Keratinocyte (primary cell): ENCODE measurements at regions not wholly inside any gene's neighbourhood (a gene's known extent, or its start where the extent isn't known, plus 50 kb on each side); places are given as distances from the start of the nearest gene placed in this dataset.

Experiments
- DNase-seq: peaks from one replicate; pipeline ENCODE4 v3.0.0-alpha.2; 2011; ENCODE audit warnings: low read depth, missing footprints, low spot score
- FAIRE-seq: peaks from 2 replicates; lab custom pipeline; 2011; peaks lifted over from hg19 to GRCh38; lab: Jason Lieb, UNC
- H2AFZ ChIP-seq: 2 replicates; pipeline ENCODE4 v1.6.0; 2012; ENCODE audit warnings: low read length, control low read depth, inconsistent platforms; ENCODE audit not compliant: control insufficient read depth
- H3K27ac ChIP-seq: 2 replicates; pipeline ENCODE4 v1.5.1; 2011; ENCODE audit warnings: low read length; ENCODE audit not compliant: control insufficient read depth, insufficient read depth
- H3K27me3 ChIP-seq: 3 replicates; pipeline ENCODE4 v1.6.0; 2011; ENCODE audit warnings: low read length; ENCODE audit not compliant: control insufficient read depth, insufficient read depth; ENCODE audit errors: extremely low read depth
- H3K36me3 ChIP-seq, 2 experiments: 2 replicates in 1 of 2; 3 replicates in 1 of 2; pipeline ENCODE4 v1.5.1; 2011; ENCODE audit warnings: low read length in 2 of 2, mild to moderate bottlenecking in 1 of 2; ENCODE audit not compliant: control insufficient read depth in 2 of 2, insufficient read depth in 2 of 2; ENCODE audit errors: extremely low read depth in 1 of 2
- H3K4me1 ChIP-seq: 3 replicates; pipeline ENCODE4 v1.5.1; 2011; ENCODE audit warnings: low read length; ENCODE audit not compliant: control insufficient read depth, insufficient read depth; ENCODE audit errors: extremely low read depth
- H3K4me2 ChIP-seq: 3 replicates; pipeline ENCODE4 v1.6.0; 2011; ENCODE audit warnings: low read depth, low read length; ENCODE audit not compliant: control insufficient read depth, insufficient read depth; ENCODE audit errors: extremely low read depth
- H3K4me3 ChIP-seq, 3 experiments: fragments of 200-600 bp in 1 of 3; sonication (generic) in 1 of 3; 2 replicates in 2 of 3; 3 replicates in 1 of 3; pipeline ENCODE4 v1.5.1; 2011 to 2016; ENCODE audit warnings: low read length in 3 of 3, mild to moderate bottlenecking in 3 of 3, control low read depth in 2 of 3, inconsistent platforms in 1 of 3, low read depth in 1 of 3, mixed read lengths in 1 of 3, mixed run types in 1 of 3, moderate library complexity in 1 of 3; ENCODE audit not compliant: control insufficient read depth in 2 of 3, insufficient read depth in 2 of 3; ENCODE audit errors: extremely low read depth in 1 of 3
- H3K79me2 ChIP-seq: 2 replicates; pipeline ENCODE4 v1.6.0; 2012; ENCODE audit warnings: low read length; ENCODE audit not compliant: control insufficient read depth, insufficient read depth
- H3K9ac ChIP-seq: 3 replicates; pipeline ENCODE4 v1.6.0; 2011; ENCODE audit warnings: low read length; ENCODE audit not compliant: control insufficient read depth, insufficient read depth; ENCODE audit errors: extremely low read depth
- H3K9me1 ChIP-seq: 3 replicates; pipeline ENCODE4 v1.6.0; 2011; ENCODE audit warnings: low read length; ENCODE audit not compliant: control insufficient read depth, insufficient read depth; ENCODE audit errors: extremely low read depth
- H3K9me3 ChIP-seq: 2 replicates; pipeline ENCODE4 v1.5.1; 2012; ENCODE audit warnings: low read depth, low read length; ENCODE audit not compliant: control insufficient read depth
- H4K20me1 ChIP-seq: 3 replicates; pipeline ENCODE4 v1.6.0; 2011; ENCODE audit warnings: low read length; ENCODE audit not compliant: control insufficient read depth, insufficient read depth; ENCODE audit errors: extremely low read depth
- EZH2 ChIP-seq: IDR thresholded peaks from one replicate; pipeline ENCODE4 v1.6.1; 2012; ENCODE audit warnings: inconsistent platforms, mild to moderate bottlenecking, low read length, moderate library complexity
- dilution Hi-C: fragments of 300-500 bp; cut with MboI; formaldehyde crosslinking; loops from one replicate; pipeline ENCODE4 v1.7.0; 2020; ENCODE audit warnings: low sequenced_read_pairs; ENCODE audit not compliant: extremely low pct_ligation_motif_present
- TF ChIP-seq, protein P1 (sequence below), 3 experiments: IDR thresholded peaks in 1 of 3; conservative IDR thresholded peaks in 1 of 3; optimal IDR thresholded peaks in 1 of 3; 2 replicates in 2 of 3; 3 replicates in 1 of 3; pipeline versions ENCODE3 to v1.5.1; 2011; ENCODE audit warnings: low read length in 3 of 3, mild to moderate bottlenecking in 3 of 3, moderate library complexity in 2 of 3, control low read depth in 1 of 3, inconsistent platforms in 1 of 3; ENCODE audit not compliant: insufficient read depth in 2 of 3; ENCODE audit errors: extremely low read depth in 1 of 3

- no peaks in the 10 kb centered on the region for H3K4me1 ChIP-seq
- TF ChIP-seq, protein P1, sequence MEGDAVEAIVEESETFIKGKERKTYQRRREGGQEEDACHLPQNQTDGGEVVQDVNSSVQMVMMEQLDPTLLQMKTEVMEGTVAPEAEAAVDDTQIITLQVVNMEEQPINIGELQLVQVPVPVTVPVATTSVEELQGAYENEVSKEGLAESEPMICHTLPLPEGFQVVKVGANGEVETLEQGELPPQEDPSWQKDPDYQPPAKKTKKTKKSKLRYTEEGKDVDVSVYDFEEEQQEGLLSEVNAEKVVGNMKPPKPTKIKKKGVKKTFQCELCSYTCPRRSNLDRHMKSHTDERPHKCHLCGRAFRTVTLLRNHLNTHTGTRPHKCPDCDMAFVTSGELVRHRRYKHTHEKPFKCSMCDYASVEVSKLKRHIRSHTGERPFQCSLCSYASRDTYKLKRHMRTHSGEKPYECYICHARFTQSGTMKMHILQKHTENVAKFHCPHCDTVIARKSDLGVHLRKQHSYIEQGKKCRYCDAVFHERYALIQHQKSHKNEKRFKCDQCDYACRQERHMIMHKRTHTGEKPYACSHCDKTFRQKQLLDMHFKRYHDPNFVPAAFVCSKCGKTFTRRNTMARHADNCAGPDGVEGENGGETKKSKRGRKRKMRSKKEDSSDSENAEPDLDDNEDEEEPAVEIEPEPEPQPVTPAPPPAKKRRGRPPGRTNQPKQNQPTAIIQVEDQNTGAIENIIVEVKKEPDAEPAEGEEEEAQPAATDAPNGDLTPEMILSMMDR (optimal IDR thresholded peaks at IDR 0.05 in 1 of 3, IDR thresholded peaks at IDR 0.05 in 1 of 3, conservative IDR thresholded peaks at IDR 0.05 in 1 of 3; ENCODE audit: extremely low read depth in 1 of 3, insufficient read depth in 2 of 3, low read length in 3 of 3), result no peak
- TF ChIP-seq EZH2, result no peak
- no peak for FAIRE-seq
- no peaks in the 10 kb centered on the region for H3K79me2 ChIP-seq
- no peaks in the 10 kb centered on the region for H4K20me1 ChIP-seq
- H3K4me2 ChIP-seq, result no peak overlapping the region
- H3K4me3 ChIP-seq, result no peak overlapping the region
- no peaks in the 10 kb centered on the region for H3K27me3 ChIP-seq
- no peak overlapping the region for H3K27ac ChIP-seq
- no peaks in the 10 kb centered on the region for H3K36me3 ChIP-seq
- H3K9me3 ChIP-seq, result no peaks in the 10 kb centered on the region
- H2AFZ ChIP-seq, result no peak overlapping the region
- dilution Hi-C loops, result no loop called here
- no peak overlapping the region for H3K9ac ChIP-seq
- no peaks in the 10 kb centered on the region for H3K9me1 ChIP-seq
- DNase-seq, result no peak
Measured at GRCh38 chr1:78765489-78765888, 115.9 kb downstream of the IFI44 start.

GRCh38 chr1:78779831-78780230 lies 130.2 kb downstream of the IFI44 start:
- Histone ChIP-seq H3K4me1 (no peaks in the 10 kb centered on the region), H3K4me3 (no peak overlapping the region), H3K4me2 (no peak overlapping the region), H3K36me3 (no peaks in the 10 kb centered on the region), H3K9ac (no peak overlapping the region), H4K20me1 (no peaks in the 10 kb centered on the region), H3K9me3 (no peaks in the 10 kb centered on the region), H3K27me3 (no peaks in the 10 kb centered on the region), H2AFZ (no peak overlapping the region), H3K9me1 (no peaks in the 10 kb centered on the region), H3K27ac (no peak overlapping the region), H3K79me2 (no peaks in the 10 kb centered on the region)
- FAIRE-seq (no peak), DNase-seq (no peak)
- TF ChIP-seq, protein P1 (optimal IDR thresholded peaks at IDR 0.05 in 1 of 3, IDR thresholded peaks at IDR 0.05 in 1 of 3, conservative IDR thresholded peaks at IDR 0.05 in 1 of 3; ENCODE audit: extremely low read depth in 1 of 3, insufficient read depth in 2 of 3, low read length in 3 of 3), result no peak
- TF ChIP-seq EZH2, result no peak
- dilution Hi-C loops, result no loop called here
